GM19043 (cell line): ENCODE measurements at regions not wholly inside any gene's neighbourhood (a gene's known extent, or its start where the extent isn't known, plus 50 kb on each side); places are given as distances from the start of the nearest gene placed in this dataset.
A peak's percentile ranks its signal among the peaks of the same experiment; 100 is the strongest.
"Not testable (repeated sequence)": the region's sequence is repeated elsewhere in the genome, so short reads cannot be mapped to it uniquely, and the experiment has no call there.

Source experiments
- ATAC-seq: cut with Tn5 transposase; IDR thresholded peaks from one replicate; pipeline ENCODE4 v1.9.1; 2021; ENCODE audit warnings: low read depth; ENCODE audit not compliant: unreplicated experiment

- ATAC-seq, result no peak
Observed at GRCh38 chr10:62492870-62493180, 118.7 kb downstream of the ZNF365 start.

- ATAC-seq, result no peak
Observed at GRCh38 chr10:62496925-62497324, 122.8 kb downstream of the ZNF365 start.

- ATAC-seq, result no peak
Observed at GRCh38 chr10:62498271-62498670, 124.1 kb downstream of the ZNF365 start.

- ATAC-seq, result not testable (repeated sequence)
Observed at GRCh38 chr10:62500116-62500515, 125.9 kb downstream of the ZNF365 start.

GRCh38 chr10:62501547-62501946 lies 127.4 kb downstream of the ZNF365 start:
- no peak for ATAC-seq

- no peak for ATAC-seq
Observed at GRCh38 chr10:62502995-62503613, 128.9 kb downstream of the ZNF365 start.

GRCh38 chr10:62503872-62504271 lies 129.7 kb downstream of the ZNF365 start:
- ATAC-seq, result no peak

- no peak for ATAC-seq
Observed at GRCh38 chr10:62506371-62506770, 132.2 kb downstream of the ZNF365 start.

- peak; percentile 7 for ATAC-seq
Observed at GRCh38 chr10:62511238-62511637, 137.1 kb downstream of the ZNF365 start.

- ATAC-seq, result peak; percentile 87
Observed at GRCh38 chr10:62511656-62512055, 137.5 kb downstream of the ZNF365 start.

GRCh38 chr10:62512732-62513475 lies 138.7 kb downstream of the ZNF365 start:
- ATAC-seq, result no peak

GRCh38 chr10:62514079-62514693 lies 140.0 kb downstream of the ZNF365 start:
- ATAC-seq, result no peak

GRCh38 chr10:62517252-62517651 lies 143.1 kb downstream of the ZNF365 start:
- no peak for ATAC-seq

GRCh38 chr10:62527019-62527827 lies 153.1 kb downstream of the ZNF365 start:
- ATAC-seq, result peak; percentile 56

GRCh38 chr10:62528441-62528840 lies 154.3 kb downstream of the ZNF365 start:
- peak; percentile 87 for ATAC-seq

- ATAC-seq, result no peak
Observed at GRCh38 chr10:62529396-62529795, 155.2 kb downstream of the ZNF365 start.

- no peak for ATAC-seq
Observed at GRCh38 chr10:62534031-62534430, 159.9 kb downstream of the ZNF365 start.

- no peak for ATAC-seq
Observed at GRCh38 chr10:62538606-62539005, 164.4 kb downstream of the ZNF365 start.

GRCh38 chr10:62540389-62540788 lies 166.2 kb downstream of the ZNF365 start:
- ATAC-seq, result peak; percentile 72

GRCh38 chr10:62541811-62542210 lies 167.6 kb downstream of the ZNF365 start:
- ATAC-seq, result no peak
